PC-3 (cell line): ENCODE measurements at regions not wholly inside any gene's neighbourhood (a gene's known extent, or its start where the extent isn't known, plus 50 kb on each side); places are given as distances from the start of the nearest gene placed in this dataset.
A peak's percentile ranks its signal among the peaks of the same experiment; 100 is the strongest.

ENCODE experiments used
- ATAC-seq: fragments of 200-7000 bp; cut with Tn5 transposase; 2 replicates; pipeline ENCODE4 v1.9.1; 2020; ENCODE audit warnings: mild to moderate bottlenecking, moderate library complexity
- BruUV-seq: library from RNA; stranded (reverse); fragments of 400-500 nt; replicated peaks from 2 replicates; lab custom pipeline; 2021; lab: Mats Ljungman, UMichigan
- CTCF ChIA-PET: fragments of 300-600 bp; sonication (Branson Sonifier 250); formaldehyde crosslinking; loops from one replicate; lab custom pipeline; 2022; ENCODE audit warnings: antibody characterized with exemption; lab: Charles Lee
- POLR2A ChIA-PET: fragments of 300-600 bp; sonication (Branson Sonifier 250); formaldehyde crosslinking; loops from one replicate; lab custom pipeline; 2022; ENCODE audit warnings: antibody characterized with exemption; ENCODE audit not compliant: unreplicated experiment; lab: Charles Lee
- DNase-seq: peaks from one replicate; pipeline ENCODE4 v3.0.0-alpha.2; 2015
- H2AFZ ChIP-seq: fragments of 300-600 bp; sonication (generic); 2 replicates; pipeline ENCODE4 v1.6.0; 2016; ENCODE audit warnings: antibody characterized with exemption, low read length
- H3F3A ChIP-seq: fragments of 300-600 bp; sonication (generic); one replicate; pipeline ENCODE4 v1.6.0; 2017; ENCODE audit warnings: antibody characterized with exemption, low read length, control low read depth, mild to moderate bottlenecking; ENCODE audit not compliant: unreplicated experiment
- H3K27ac ChIP-seq: fragments of 300-600 bp; sonication (generic); 2 replicates; pipeline ENCODE4 v1.5.1; 2016; ENCODE audit warnings: mild to moderate bottlenecking, low read length
- H3K27me3 ChIP-seq: fragments of 300-600 bp; sonication (generic); 2 replicates; pipeline ENCODE4 v1.6.1; 2016; ENCODE audit warnings: low read length, mixed read lengths
- H3K36me3 ChIP-seq: fragments of 300-600 bp; sonication (generic); 2 replicates; pipeline ENCODE4 v1.6.1; 2016; ENCODE audit warnings: low read depth, mixed run types, low read length, mixed read lengths
- H3K4me1 ChIP-seq: fragments of 300-600 bp; sonication (generic); 2 replicates; pipeline ENCODE4 v1.5.1; 2016; ENCODE audit warnings: low read length; ENCODE audit not compliant: insufficient read depth
- H3K4me2 ChIP-seq: fragments of 300-600 bp; sonication (generic); 2 replicates; pipeline ENCODE4 v1.6.0; 2016; ENCODE audit warnings: low read length
- H3K4me3 ChIP-seq: fragments of 300-600 bp; sonication (generic); 2 replicates; pipeline ENCODE4 v1.5.1; 2016; ENCODE audit warnings: mild to moderate bottlenecking, low read length, mixed read lengths
- H3K79me2 ChIP-seq: fragments of 300-600 bp; sonication (generic); 2 replicates; pipeline ENCODE4 v1.6.1; 2017; ENCODE audit warnings: low read length, mixed read lengths
- H3K9ac ChIP-seq: fragments of 300-600 bp; sonication (generic); 2 replicates; pipeline ENCODE4 v1.6.0; 2016; ENCODE audit warnings: mild to moderate bottlenecking, low read length
- H3K9me2 ChIP-seq: fragments of 300-600 bp; sonication (generic); replicated peaks from 2 replicates; pipeline ENCODE4 v1.6.1; 2016; ENCODE audit warnings: mixed run types, low read length, mixed read lengths
- H3K9me3 ChIP-seq: fragments of 300-600 bp; sonication (generic); 2 replicates; pipeline ENCODE4 v1.6.1; 2016; ENCODE audit warnings: low read length, mixed read lengths
- H4K20me1 ChIP-seq: fragments of 300-600 bp; sonication (generic); 2 replicates; pipeline ENCODE4 v1.6.1; 2016; ENCODE audit warnings: low read length, mixed read lengths
- EZH2 ChIP-seq: fragments of 300-600 bp; sonication (generic); IDR thresholded peaks from one replicate; pipeline ENCODE4 v1.6.1; 2017; ENCODE audit warnings: antibody characterized with exemption, mild to moderate bottlenecking, low read length; ENCODE audit not compliant: unreplicated experiment
- EZH2phosphoT487 ChIP-seq: fragments of 300-600 bp; sonication (generic); IDR thresholded peaks from 2 replicates; pipeline ENCODE4 v1.6.1; 2018; ENCODE audit warnings: mild to moderate bottlenecking, antibody characterized with exemption, low read length, borderline replicate concordance
- intact Hi-C: fragments of 100-400 bp; cut with micrococcal nuclease; formaldehyde crosslinking; loops from 2 replicates; pipeline ENCODE4 v1.9.0; 2023
- TF ChIP-seq, protein P1 (sequence below): fragments of 300-600 bp; sonication (generic); conservative IDR thresholded peaks from 2 replicates; pipeline ENCODE4 v1.5.1; 2017; ENCODE audit warnings: antibody characterized with exemption, low read depth, mild to moderate bottlenecking, low read length

DNA sequence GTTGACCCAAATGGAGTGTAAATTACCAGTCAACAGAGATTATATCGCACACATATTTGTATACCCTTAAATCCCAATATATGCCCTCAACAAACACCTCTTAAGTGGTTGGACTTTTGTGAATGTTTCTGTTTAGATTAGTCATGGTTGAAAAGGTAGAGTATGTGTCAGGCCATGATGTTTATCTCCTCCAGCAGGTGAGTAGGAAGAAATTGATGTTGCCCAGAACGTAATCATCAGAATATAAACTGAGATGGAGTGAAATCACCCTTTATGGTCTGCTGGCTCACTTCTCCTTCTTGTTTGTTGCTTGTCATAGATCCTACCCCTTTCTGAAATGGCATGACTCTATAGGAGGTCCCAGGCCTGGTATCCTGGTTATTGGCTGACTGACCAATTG lies 431.8 kb downstream of the ETS1 start:
- DNase-seq (peak; percentile 47), ATAC-seq (no peak)
- ChIA-PET POLR2A (no interaction called here), CTCF (no interaction called here)
- Histone ChIP-seq H3K9ac (no peak overlapping the region), H3F3A (no peaks in the 10 kb centered on the region), H2AFZ (no peak overlapping the region), H4K20me1 (no peaks in the 10 kb centered on the region), H3K4me3 (no peak overlapping the region), H3K27me3 (no peaks in the 10 kb centered on the region), H3K27ac (no peak overlapping the region), H3K4me2 (no peak overlapping the region), H3K79me2 (no peaks in the 10 kb centered on the region), H3K36me3 (no peaks in the 10 kb centered on the region), H3K9me3 (no peaks in the 10 kb centered on the region), H3K4me1 (peaks cover 34% of the 10 kb centered on the region), H3K9me2 (no peaks in the 10 kb centered on the region)
- intact Hi-C loops = loop anchor here (10.0 kb wide), 1 partner anchor 799 kb away; no protein-coding TSS in a partner anchor
- no TSS peak for BruUV-seq
- TF ChIP-seq EZH2phosphoT487 (no peak), EZH2 (no peak)
- TF ChIP-seq, protein P1, sequence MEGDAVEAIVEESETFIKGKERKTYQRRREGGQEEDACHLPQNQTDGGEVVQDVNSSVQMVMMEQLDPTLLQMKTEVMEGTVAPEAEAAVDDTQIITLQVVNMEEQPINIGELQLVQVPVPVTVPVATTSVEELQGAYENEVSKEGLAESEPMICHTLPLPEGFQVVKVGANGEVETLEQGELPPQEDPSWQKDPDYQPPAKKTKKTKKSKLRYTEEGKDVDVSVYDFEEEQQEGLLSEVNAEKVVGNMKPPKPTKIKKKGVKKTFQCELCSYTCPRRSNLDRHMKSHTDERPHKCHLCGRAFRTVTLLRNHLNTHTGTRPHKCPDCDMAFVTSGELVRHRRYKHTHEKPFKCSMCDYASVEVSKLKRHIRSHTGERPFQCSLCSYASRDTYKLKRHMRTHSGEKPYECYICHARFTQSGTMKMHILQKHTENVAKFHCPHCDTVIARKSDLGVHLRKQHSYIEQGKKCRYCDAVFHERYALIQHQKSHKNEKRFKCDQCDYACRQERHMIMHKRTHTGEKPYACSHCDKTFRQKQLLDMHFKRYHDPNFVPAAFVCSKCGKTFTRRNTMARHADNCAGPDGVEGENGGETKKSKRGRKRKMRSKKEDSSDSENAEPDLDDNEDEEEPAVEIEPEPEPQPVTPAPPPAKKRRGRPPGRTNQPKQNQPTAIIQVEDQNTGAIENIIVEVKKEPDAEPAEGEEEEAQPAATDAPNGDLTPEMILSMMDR = no peak

DNA sequence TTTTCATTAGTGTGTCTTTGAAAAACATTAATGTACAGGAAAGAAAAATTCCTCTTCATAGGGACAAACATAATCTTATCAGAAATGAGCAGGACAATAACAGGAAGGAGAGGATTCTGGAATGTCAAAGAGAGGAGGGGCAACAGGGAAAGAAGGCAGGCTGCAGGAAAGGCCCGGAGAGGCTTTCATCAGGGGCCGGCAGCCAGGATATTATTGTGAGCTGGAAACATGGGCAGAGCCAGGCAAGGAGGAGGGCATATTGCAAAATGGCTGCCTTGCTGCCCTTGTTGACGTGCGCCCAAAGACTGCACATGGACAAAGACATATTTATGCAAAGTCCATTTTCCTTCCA lies 433.7 kb downstream of the ETS1 start:
- intact Hi-C loops = loop anchor here (10.0 kb wide), 1 partner anchor 801 kb away; no protein-coding TSS in a partner anchor
- H3K4me3 ChIP-seq = no peak overlapping the region
- H3K9me2 ChIP-seq = no peaks in the 10 kb centered on the region
- H3K9me3 ChIP-seq = no peaks in the 10 kb centered on the region
- peak overlapping the region; percentile 27; the same call in 1 of the 2 replicates for H3K4me2 ChIP-seq
- ATAC-seq (no peak), DNase-seq (no peak)
- CTCF ChIA-PET = no interaction called here
- H3K27me3 ChIP-seq = no peaks in the 10 kb centered on the region
- H3K9ac ChIP-seq = no peak overlapping the region
- no peaks in the 10 kb centered on the region for H3K79me2 ChIP-seq
- BruUV-seq = no TSS peak
- peaks cover 35% of the 10 kb centered on the region for H3K4me1 ChIP-seq
- no peak overlapping the region for H2AFZ ChIP-seq
- TF ChIP-seq, protein P1 = no peak
- TF ChIP-seq EZH2 (no peak), EZH2phosphoT487 (no peak)
- H4K20me1 ChIP-seq = no peaks in the 10 kb centered on the region
- H3F3A ChIP-seq = no peaks in the 10 kb centered on the region
- H3K36me3 ChIP-seq = no peaks in the 10 kb centered on the region
- H3K27ac ChIP-seq = no peak overlapping the region
- POLR2A ChIA-PET = no interaction called here

DNA sequence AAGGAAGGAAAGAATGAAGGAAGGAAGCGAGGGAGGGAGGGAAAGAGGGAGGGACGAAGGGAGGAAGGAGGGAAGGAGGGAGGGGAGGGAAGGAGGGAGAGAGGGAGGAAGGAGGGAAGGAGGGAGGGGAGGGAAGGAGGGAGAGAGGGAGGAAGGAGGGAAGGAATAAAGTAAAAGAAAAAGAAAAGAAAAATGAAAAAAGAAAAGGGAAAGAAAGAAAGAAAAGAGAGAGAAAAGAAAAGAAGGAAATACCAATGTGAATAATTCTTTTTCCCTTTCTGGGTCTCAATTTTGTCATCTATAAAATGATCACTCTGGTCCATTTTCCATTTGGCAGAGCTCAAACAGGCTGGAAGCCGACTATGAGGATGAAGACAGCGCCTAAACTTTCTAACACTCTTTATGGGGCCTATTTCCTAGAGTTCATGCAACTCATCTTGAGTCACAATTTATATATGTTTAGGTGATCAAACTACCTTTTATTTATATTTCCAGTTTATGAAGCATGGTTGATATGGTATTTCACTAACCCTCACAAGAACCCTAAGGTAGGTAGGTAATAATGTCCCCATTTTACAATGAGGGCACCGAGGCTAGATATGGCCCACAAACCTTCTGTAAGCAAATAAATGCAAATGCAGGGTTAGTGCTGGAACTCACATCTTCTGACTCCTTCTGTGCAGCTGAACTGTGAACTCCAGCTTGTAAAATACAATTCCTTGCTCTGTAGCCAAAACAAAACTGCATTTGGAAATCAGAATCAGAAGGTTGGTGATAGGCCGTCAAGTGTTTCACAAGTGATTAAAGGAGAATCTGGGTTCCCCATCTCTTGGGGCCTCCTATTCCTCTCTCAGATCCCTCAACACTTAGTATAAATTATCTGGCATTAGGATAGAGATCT lies 434.3 kb downstream of the ETS1 start:
- no peaks in the 10 kb centered on the region for H3K9me2 ChIP-seq
- no peaks in the 10 kb centered on the region for H3K79me2 ChIP-seq
- intact Hi-C loops = loop anchor here (10.0 kb wide), 1 partner anchor 802 kb away; no protein-coding TSS in a partner anchor
- H4K20me1 ChIP-seq = no peaks in the 10 kb centered on the region
- ChIA-PET CTCF (no interaction called here), POLR2A (no interaction called here)
- no peak overlapping the region for H2AFZ ChIP-seq
- no peaks in the 10 kb centered on the region for H3K36me3 ChIP-seq
- peak overlapping the region; percentile 27 for H3K4me2 ChIP-seq
- TF ChIP-seq, protein P1 = no peak
- no peak for TF ChIP-seq EZH2
- no peak for TF ChIP-seq EZH2phosphoT487
- peaks cover 41% of the 10 kb centered on the region for H3K4me1 ChIP-seq
- no TSS peak for BruUV-seq
- no peaks in the 10 kb centered on the region for H3K9me3 ChIP-seq
- H3F3A ChIP-seq = no peaks in the 10 kb centered on the region
- no peaks in the 10 kb centered on the region for H3K27me3 ChIP-seq
- H3K27ac ChIP-seq = no peak overlapping the region
- H3K4me3 ChIP-seq = no peak overlapping the region
- ATAC-seq (peak; percentile 77), DNase-seq (peak; percentile 78)
- H3K9ac ChIP-seq = no peak overlapping the region
